NCI-H1417 treated with DMSO at 0.1 percent for 48 hours (cell line): ENCODE measurements at regions not wholly inside any gene's neighbourhood (a gene's known extent, or its start where the extent isn't known, plus 50 kb on each side); places are given as distances from the start of the nearest gene placed in this dataset.

Experiments
- DNase-seq: peaks from one replicate; lab custom pipeline; 2025; lab: John Stamatoyannopoulos, UW

GRCh38 chr6:163808231-163808630 lies 393.7 kb downstream of the QKI start:
- DNase-seq: no peak

- DNase-seq: no peak
Observed at GRCh38 chr6:163806755-163807499, 392.4 kb downstream of the QKI start.

GRCh38 chr6:163804991-163805390 lies 390.5 kb downstream of the QKI start:
- DNase-seq: no peak

GRCh38 chr6:163802267-163802666 lies 387.7 kb downstream of the QKI start:
- DNase-seq: no peak

- no peak for DNase-seq
Observed at GRCh38 chr6:163797296-163797845, 382.9 kb downstream of the QKI start.

GRCh38 chr6:163793011-163793983 lies 378.8 kb downstream of the QKI start:
- DNase-seq: no peak

- DNase-seq: no peak
Observed at GRCh38 chr6:163790266-163790840, 375.8 kb downstream of the QKI start.

- no peak for DNase-seq
Observed at GRCh38 chr6:163789199-163789810, 374.8 kb downstream of the QKI start.

- no peak for DNase-seq
Observed at GRCh38 chr6:163786995-163787671, 372.6 kb downstream of the QKI start.

GRCh38 chr6:163782436-163783003 lies 368.0 kb downstream of the QKI start:
- DNase-seq: no peak

GRCh38 chr6:163780994-163781393 lies 366.5 kb downstream of the QKI start:
- DNase-seq: no peak

- DNase-seq: no peak
Observed at GRCh38 chr6:163779727-163780284, 365.3 kb downstream of the QKI start.

- no peak for DNase-seq
Observed at GRCh38 chr6:163777716-163778115, 363.2 kb downstream of the QKI start.

GRCh38 chr6:163776906-163777686 lies 362.6 kb downstream of the QKI start:
- DNase-seq: no peak

- DNase-seq: no peak
Observed at GRCh38 chr6:163776196-163776905, 361.8 kb downstream of the QKI start.

GRCh38 chr6:163775313-163775712 lies 360.8 kb downstream of the QKI start:
- no peak for DNase-seq

GRCh38 chr6:163774485-163774884 lies 360.0 kb downstream of the QKI start:
- no peak for DNase-seq

GRCh38 chr6:163773646-163774045 lies 359.1 kb downstream of the QKI start:
- DNase-seq: no peak

GRCh38 chr6:163772701-163773100 lies 358.2 kb downstream of the QKI start:
- DNase-seq: no peak
